Mucosa of rectum (tissue), 2 donors: ENCODE measurements at regions not wholly inside any gene's neighbourhood (a gene's known extent, or its start where the extent isn't known, plus 50 kb on each side); places are given as distances from the start of the nearest gene placed in this dataset.

ENCODE experiments used
- H3K27ac ChIP-seq, 2 donors: one replicate each; pipeline ENCODE4 v1.7.0; 2013; ENCODE audit warnings: inconsistent platforms in 2 of 2, low read depth in 2 of 2, low read length in 2 of 2
- H3K27me3 ChIP-seq, 2 donors: one replicate each; pipeline ENCODE4 v1.7.0; 2013; ENCODE audit warnings: low read length in 2 of 2; ENCODE audit not compliant: control insufficient read depth in 2 of 2, insufficient read depth in 2 of 2
- H3K36me3 ChIP-seq, 2 donors: one replicate each; pipeline ENCODE4 v1.7.0; 2013; ENCODE audit warnings: low read length in 2 of 2; ENCODE audit not compliant: control insufficient read depth in 2 of 2, insufficient read depth in 2 of 2
- H3K4me1 ChIP-seq, 2 donors: one replicate each; pipeline ENCODE4 v1.7.0; 2013; ENCODE audit warnings: low read length in 2 of 2, mild to moderate bottlenecking in 1 of 2; ENCODE audit not compliant: control insufficient read depth in 2 of 2, insufficient read depth in 2 of 2
- H3K4me3 ChIP-seq, 2 donors: one replicate each; pipeline ENCODE4 v1.7.0; 2013; ENCODE audit warnings: low read length in 2 of 2
- H3K9ac ChIP-seq, 2 donors: one replicate each; pipeline ENCODE4 v1.7.0; 2013; ENCODE audit warnings: low read length in 2 of 2, low read depth in 1 of 2, mild to moderate bottlenecking in 1 of 2
- H3K9me3 ChIP-seq, 2 donors: one replicate each; pipeline ENCODE4 v1.7.0; 2013; ENCODE audit warnings: low read length in 2 of 2; ENCODE audit not compliant: control insufficient read depth in 2 of 2
- donor health status: healthy.
- donor health status: Normal muscosa, but diverticular disease.

GRCh38 chr3:43855674-43856299, 165.0 kb downstream of the ABHD5 start:
- no peak overlapping the region for H3K27ac ChIP-seq
- no peak overlapping the region for H3K9ac ChIP-seq
- peaks cover 7 to 17% of the 10 kb centered on the region in 2 donors for H3K27me3 ChIP-seq
- no peaks in the 10 kb centered on the region for H3K9me3 ChIP-seq
- H3K4me1 ChIP-seq: no peaks in the 10 kb centered on the region
- H3K36me3 ChIP-seq: no peaks in the 10 kb centered on the region
- no peak overlapping the region for H3K4me3 ChIP-seq

- no peak overlapping the region for H3K4me3 ChIP-seq
- H3K4me1 ChIP-seq: no peaks in the 10 kb centered on the region
- H3K27me3 ChIP-seq: peaks cover 7 to 18% of the 10 kb centered on the region in 2 donors
- H3K27ac ChIP-seq: no peak overlapping the region
- H3K9ac ChIP-seq: no peak overlapping the region
- no peaks in the 10 kb centered on the region for H3K36me3 ChIP-seq
- no peaks in the 10 kb centered on the region for H3K9me3 ChIP-seq
These were observed 165.6 kb downstream of the ABHD5 start for GRCh38 chr3:43856351-43856750.

- Histone ChIP-seq H3K4me1 (no peaks in the 10 kb centered on the region), H3K9me3 (no peaks in the 10 kb centered on the region), H3K27me3 (peaks cover 9 to 18% of the 10 kb centered on the region in 2 donors), H3K9ac (no peak overlapping the region), H3K27ac (no peak overlapping the region), H3K36me3 (no peaks in the 10 kb centered on the region), H3K4me3 (no peak overlapping the region)
These were observed 166.0 kb downstream of the ABHD5 start for GRCh38 chr3:43856761-43857160.

- no peaks in the 10 kb centered on the region for H3K4me1 ChIP-seq
- H3K27ac ChIP-seq: no peak overlapping the region
- no peak overlapping the region for H3K4me3 ChIP-seq
- no peaks in the 10 kb centered on the region for H3K36me3 ChIP-seq
- no peaks in the 10 kb centered on the region for H3K9me3 ChIP-seq
- H3K27me3 ChIP-seq: peaks cover 9 to 18% of the 10 kb centered on the region in 2 donors
- H3K9ac ChIP-seq: no peak overlapping the region
These were observed 166.9 kb downstream of the ABHD5 start for GRCh38 chr3:43857361-43858293.

GRCh38 chr3:43858294-43858701, 167.6 kb downstream of the ABHD5 start:
- peaks cover 9 to 18% of the 10 kb centered on the region in 2 donors for H3K27me3 ChIP-seq
- no peak overlapping the region for H3K27ac ChIP-seq
- no peak overlapping the region for H3K9ac ChIP-seq
- H3K4me3 ChIP-seq: no peak overlapping the region
- no peaks in the 10 kb centered on the region for H3K4me1 ChIP-seq
- H3K36me3 ChIP-seq: no peaks in the 10 kb centered on the region
- H3K9me3 ChIP-seq: no peaks in the 10 kb centered on the region

- H3K27me3 ChIP-seq: peaks cover 6 to 18% of the 10 kb centered on the region in 2 donors
These were observed 169.0 kb downstream of the ABHD5 start for GRCh38 chr3:43859766-43860165.

GRCh38 chr3:43861635-43862034, 170.9 kb downstream of the ABHD5 start:
- H3K27me3 ChIP-seq: peaks cover 6 to 17% of the 10 kb centered on the region in 2 donors
- no peak overlapping the region for H3K9ac ChIP-seq
- H3K4me3 ChIP-seq: no peak overlapping the region
- no peaks in the 10 kb centered on the region for H3K4me1 ChIP-seq
- H3K36me3 ChIP-seq: no peaks in the 10 kb centered on the region
- H3K9me3 ChIP-seq: no peaks in the 10 kb centered on the region
- H3K27ac ChIP-seq: no peak overlapping the region

More at GRCh38 chr3:43859766-43860165, 169.0 kb downstream of the ABHD5 start:
- H3K36me3 ChIP-seq: no peaks in the 10 kb centered on the region
- no peaks in the 10 kb centered on the region for H3K4me1 ChIP-seq
- H3K9ac ChIP-seq: no peak overlapping the region
- H3K27ac ChIP-seq: no peak overlapping the region
- no peak overlapping the region for H3K4me3 ChIP-seq
- H3K9me3 ChIP-seq: no peaks in the 10 kb centered on the region

- Histone ChIP-seq H3K36me3 (no peaks in the 10 kb centered on the region), H3K4me1 (no peaks in the 10 kb centered on the region), H3K9me3 (no peaks in the 10 kb centered on the region), H3K27me3 (peaks cover 6 to 12% of the 10 kb centered on the region in 2 donors), H3K27ac (no peak overlapping the region), H3K4me3 (no peak overlapping the region), H3K9ac (no peak overlapping the region)
These were observed 171.7 kb downstream of the ABHD5 start for GRCh38 chr3:43862470-43862869.

- no peaks in the 10 kb centered on the region for H3K9me3 ChIP-seq
- H3K4me3 ChIP-seq: no peak overlapping the region
- H3K36me3 ChIP-seq: no peaks in the 10 kb centered on the region
- peaks cover 6 to 8% of the 10 kb centered on the region in 2 donors for H3K27me3 ChIP-seq
- H3K9ac ChIP-seq: no peak overlapping the region
- no peak overlapping the region for H3K27ac ChIP-seq
- H3K4me1 ChIP-seq: no peaks in the 10 kb centered on the region
These were observed 172.5 kb downstream of the ABHD5 start for GRCh38 chr3:43862992-43863805.
